HepG2 (cell line): ENCODE measurements at regions not wholly inside any gene's neighbourhood (a gene's known extent, or its start where the extent isn't known, plus 50 kb on each side); places are given as distances from the start of the nearest gene placed in this dataset.

ENCODE experiments used
- ATAC-seq: fragments of 200-7000 bp; cut with Tn5 transposase; 3 replicates; pipeline ENCODE4 v1.9.1; 2020; ENCODE audit warnings: mild to moderate bottlenecking, moderate library complexity
- BruUV-seq: library from RNA; stranded (reverse); fragments of 400-500 nt; replicated peaks from 2 replicates; lab custom pipeline; 2021; lab: Mats Ljungman, UMichigan
- CTCF ChIA-PET: fragments of 300-600 bp; formaldehyde crosslinking; extraction: SDS; loops from one replicate; lab custom pipeline; 2021; ENCODE audit warnings: low total read pairs, inconsistent platforms, low intra/inter-chr PET ratio; lab: Yijun Ruan, JAX
- POLR2A ChIA-PET: fragments of 350-600 bp; sonication (Branson Sonifier 250); formaldehyde crosslinking; loops from one replicate; lab custom pipeline; 2020; ENCODE audit warnings: antibody characterized with exemption, inconsistent platforms; lab: Yijun Ruan, JAX
- DNase-seq: peaks from one replicate; pipeline ENCODE4 v3.0.0-alpha.2; 2015; ENCODE audit warnings: low spot score
- FAIRE-seq: peaks from 3 replicates; lab custom pipeline; 2011; peaks lifted over from hg19 to GRCh38; lab: Jason Lieb, UNC
- H2AFZ ChIP-seq: one replicate; pipeline ENCODE4 v1.6.1; 2011; ENCODE audit warnings: low read length, inconsistent platforms
- H3K27ac ChIP-seq: fragments of 300-600 bp; 3 replicates; pipeline ENCODE4 v1.8.0; 2011; ENCODE audit warnings: mixed run types, mild to moderate bottlenecking, mixed read lengths, low read length, inconsistent platforms; ENCODE audit not compliant: insufficient read depth; ENCODE audit errors: extremely low read length
- H3K27me3 ChIP-seq, 2 experiments: fragments of 200-600 bp in 1 of 2; 2 replicates in 1 of 2; 3 replicates in 1 of 2; pipeline versions ENCODE4 v1.6.0 to v1.8.0; 2011; ENCODE audit warnings: low read length in 2 of 2, mild to moderate bottlenecking in 2 of 2, moderate library complexity in 2 of 2, inconsistent platforms in 1 of 2; ENCODE audit not compliant: insufficient read depth in 2 of 2, control insufficient read depth in 1 of 2
- H3K36me3 ChIP-seq, 2 experiments: fragments of 200-600 bp in 1 of 2; replicated peaks in 1 of 2; 2 replicates in 1 of 2; 3 replicates in 1 of 2; pipeline versions ENCODE4 v1.5.1 to v1.8.0; 2011; ENCODE audit warnings: low read length in 2 of 2, inconsistent platforms in 1 of 2; ENCODE audit not compliant: insufficient read depth in 2 of 2, control insufficient read depth in 1 of 2
- H3K4me1 ChIP-seq: 2 replicates; pipeline ENCODE4 v1.5.1; 2012; ENCODE audit warnings: low read length, inconsistent platforms; ENCODE audit not compliant: insufficient read depth
- H3K4me2 ChIP-seq: 2 replicates; pipeline ENCODE4 v1.6.0; 2011; ENCODE audit warnings: low read depth, low read length, inconsistent platforms
- H3K4me3 ChIP-seq, 3 experiments: fragments of 200-600 bp in 1 of 3; sonication (generic), shearing (Covaris generic) in 1 of 3; replicated peaks in 1 of 3; 2 replicates each; pipeline ENCODE4 v1.5.1; 2011 to 2016; ENCODE audit warnings: low read length in 3 of 3, inconsistent platforms in 2 of 3, low read depth in 2 of 3, mild to moderate bottlenecking in 2 of 3, control low read depth in 1 of 3, mixed read lengths in 1 of 3; ENCODE audit not compliant: insufficient read depth in 1 of 3
- H3K79me2 ChIP-seq: one replicate; pipeline ENCODE4 v1.6.1; 2011; ENCODE audit warnings: low read length, inconsistent platforms; ENCODE audit not compliant: insufficient read depth
- H3K9ac ChIP-seq: 2 replicates; pipeline ENCODE4 v1.6.0; 2011; ENCODE audit warnings: mild to moderate bottlenecking, low read depth, low read length, inconsistent platforms; ENCODE audit not compliant: insufficient read depth
- H3K9me3 ChIP-seq: 2 replicates; pipeline ENCODE4 v1.5.1; 2012; ENCODE audit warnings: mild to moderate bottlenecking, low read length
- H4K20me1 ChIP-seq: 2 replicates; pipeline ENCODE4 v1.6.0; 2011; ENCODE audit warnings: inconsistent platforms, mild to moderate bottlenecking, low read length, moderate library complexity; ENCODE audit not compliant: insufficient read depth
- GFI1 ChIP-seq: sonication (generic); formaldehyde crosslinking; IDR thresholded peaks from 2 replicates; pipeline ENCODE4 v1.5.0; 2020; ENCODE audit warnings: missing genetic modification reagents, mild to moderate bottlenecking, borderline replicate concordance
- LRRFIP1 ChIP-seq: sonication (generic); formaldehyde crosslinking; conservative IDR thresholded peaks from 2 replicates; pipeline ENCODE4 v1.4.0; 2020; ENCODE audit warnings: missing genetic modification reagents
- PHF8 ChIP-seq: sonication (generic); formaldehyde crosslinking; IDR thresholded peaks from 2 replicates; pipeline ENCODE4 v1.5.0; 2020; ENCODE audit warnings: missing genetic modification reagents
- TCF7 ChIP-seq: sonication (generic); IDR thresholded peaks from 2 replicates; pipeline ENCODE4 v1.6.1; 2016; ENCODE audit warnings: antibody characterized with exemption, low read depth
- ZBTB40 ChIP-seq, 2 experiments: fragments of 450-650 bp in 1 of 2; sonication (generic) in 1 of 2; formaldehyde crosslinking in 1 of 2; IDR thresholded peaks; 2 replicates each; pipeline versions ENCODE4 v1.6.1 to v1.8.0; 2016 to 2022; ENCODE audit warnings: antibody characterized with exemption in 1 of 2, mild to moderate bottlenecking in 1 of 2, missing genetic modification reagents in 1 of 2
- ZNF563 ChIP-seq: sonication (generic); formaldehyde crosslinking; IDR thresholded peaks from 2 replicates; pipeline ENCODE4 v1.8.0; 2022; ENCODE audit warnings: mild to moderate bottlenecking, moderate library complexity, missing genetic modification reagents
- WGBS: methylation state at CpG from one replicate; pipeline ENCODE4 v1.1.6; 2017; ENCODE audit warnings: low lambda C conversion rate; 5-methylcytosine and 5-hydroxymethylcytosine counted together
- in situ Hi-C: cut with HindIII; loops from 2 replicates; pipeline ENCODE4 v1.10.0; 2017; ENCODE audit warnings: low pct_unique_long_range_greater_than_20kb; ENCODE audit not compliant: extremely low pct_ligation_motif_present
- intact Hi-C: fragments of 100-400 bp; cut with micrococcal nuclease; formaldehyde crosslinking; loops from one replicate; pipeline ENCODE4 v1.10.0; 2022; ENCODE audit not compliant: unreplicated experiment
- TF ChIP-seq, protein P1 (sequence below): sonication (generic); formaldehyde crosslinking; IDR thresholded peaks from 2 replicates; pipeline ENCODE4 v1.5.0; 2020; ENCODE audit warnings: missing genetic modification reagents

DNA sequence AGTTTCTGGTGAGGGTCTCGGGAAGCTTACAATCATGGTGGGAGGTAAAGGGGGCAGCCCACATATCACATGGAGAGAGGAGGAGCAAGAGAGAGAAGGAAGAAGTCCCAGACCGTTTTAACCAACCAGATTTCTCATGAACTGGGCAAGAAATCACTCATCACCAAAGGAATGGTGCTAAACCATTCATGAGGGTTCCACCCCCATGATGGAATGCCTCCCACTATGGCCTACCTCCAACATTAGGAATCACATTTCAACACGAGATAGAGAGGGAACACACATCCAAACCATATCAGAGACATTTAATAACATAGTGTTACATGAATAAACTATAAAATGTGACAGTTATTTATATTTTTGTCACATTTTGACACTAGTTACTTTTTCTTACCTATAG is 214.8 kb upstream of the MAGI2 start:
- Histone ChIP-seq H3K27ac (no peak overlapping the region), H3K36me3 (no peaks in the 10 kb centered on the region), H3K4me2 (no peak overlapping the region), H3K79me2 (no peaks in the 10 kb centered on the region), H2AFZ (no peak overlapping the region), H3K9me3 (no peaks in the 10 kb centered on the region), H4K20me1 (no peaks in the 10 kb centered on the region), H3K9ac (no peak overlapping the region), H3K4me1 (no peaks in the 10 kb centered on the region), H3K4me3 (no peak overlapping the region), H3K27me3 (no peaks in the 10 kb centered on the region)
- DNase-seq: no peak
- no peak for ATAC-seq
- WGBS: 0% methylated on average over 2 of the region's 3 CpGs
- POLR2A ChIA-PET: no interaction called here
- no TSS peak for BruUV-seq
- intact Hi-C loops (no loop called here), in situ Hi-C loops (no loop called here)
- CTCF ChIA-PET: no interaction called here
- no peak for FAIRE-seq
- TF ChIP-seq PHF8 (CRISPR knock-in tag) (no peak), LRRFIP1 (CRISPR knock-in tag) (no peak), GFI1 (CRISPR knock-in tag) (no peak), ZNF563 (no peak), ZBTB40 (IDR thresholded peaks at IDR 0.05) (no peak), ZBTB40 (CRISPR knock-in tag; IDR thresholded peaks at IDR 0.05) (no peak), TCF7 (no peak)
- TF ChIP-seq, protein P1, sequence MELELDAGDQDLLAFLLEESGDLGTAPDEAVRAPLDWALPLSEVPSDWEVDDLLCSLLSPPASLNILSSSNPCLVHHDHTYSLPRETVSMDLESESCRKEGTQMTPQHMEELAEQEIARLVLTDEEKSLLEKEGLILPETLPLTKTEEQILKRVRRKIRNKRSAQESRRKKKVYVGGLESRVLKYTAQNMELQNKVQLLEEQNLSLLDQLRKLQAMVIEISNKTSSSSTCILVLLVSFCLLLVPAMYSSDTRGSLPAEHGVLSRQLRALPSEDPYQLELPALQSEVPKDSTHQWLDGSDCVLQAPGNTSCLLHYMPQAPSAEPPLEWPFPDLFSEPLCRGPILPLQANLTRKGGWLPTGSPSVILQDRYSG (CRISPR knock-in tag): no peak
